ENCODE measurements at regions not wholly inside any gene's neighbourhood (a gene's known extent, or its start where the extent isn't known, plus 50 kb on each side); places are given as distances from the start of the nearest gene placed in this dataset.

DNA sequence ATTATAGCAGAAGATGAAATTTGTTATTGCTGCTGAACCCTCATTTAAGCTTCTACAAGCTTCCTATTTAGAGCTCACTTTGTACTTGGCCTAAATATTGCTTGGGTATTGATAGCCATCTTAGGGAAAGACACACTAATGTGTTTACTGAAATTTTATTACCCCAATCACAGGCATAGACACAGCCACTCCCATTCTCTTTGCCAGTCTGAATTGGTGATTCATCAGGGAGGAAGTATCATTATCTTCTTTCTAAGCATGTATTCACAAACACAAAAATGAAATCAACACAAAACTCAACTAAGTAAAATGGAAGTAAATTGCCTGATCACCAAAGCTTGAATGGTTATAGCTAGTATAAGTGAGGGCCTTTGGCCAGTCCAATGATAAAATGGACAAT lies 666.3 kb downstream of the TSN start:
- TF ChIP-seq POLR2A (IDR thresholded peaks at IDR 0.05; ENCODE audit: low read length), result no peak
- TF ChIP-seq GATA1 (IDR thresholded peaks at IDR 0.05; ENCODE audit: low read depth, low read length), result no peak
